ENCODE measurements at regions not wholly inside any gene's neighbourhood (a gene's known extent, or its start where the extent isn't known, plus 50 kb on each side); places are given as distances from the start of the nearest gene placed in this dataset.

DNA sequence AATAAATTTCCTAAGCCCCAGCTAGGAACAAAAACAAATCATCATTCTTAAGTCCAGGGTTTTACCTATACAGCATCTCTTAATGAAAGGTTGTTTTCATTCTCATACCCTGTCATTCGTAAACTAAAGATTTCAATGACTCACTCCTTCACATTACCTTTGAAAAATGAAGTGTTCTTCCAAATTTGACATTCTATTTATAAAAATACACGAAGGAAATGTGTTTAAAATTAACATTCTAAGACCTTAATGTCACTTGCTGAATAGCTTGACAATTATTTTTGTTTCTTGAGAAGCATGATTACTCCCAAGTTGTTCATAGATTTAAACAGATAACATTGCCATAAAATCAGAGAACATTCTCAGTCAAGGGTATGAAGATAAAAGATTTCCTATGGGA, 1188.3 kb upstream of the SORCS1 start:
- no peak for TF ChIP-seq ZFP36 (IDR thresholded peaks at IDR 0.05; ENCODE audit: borderline replicate concordance, partially characterized antibody)
- no peak for TF ChIP-seq NPAS2 (CRISPR knock-in tag; IDR thresholded peaks at IDR 0.05; ENCODE audit: borderline replicate concordance)
